Hematopoietic multipotent progenitor cell treated with erythropoietin and hydrocortisone succinate and interleukin-3 and kit ligand, for 15 days (in vitro differentiated cells): ENCODE measurements at regions not wholly inside any gene's neighbourhood (a gene's known extent, or its start where the extent isn't known, plus 50 kb on each side); places are given as distances from the start of the nearest gene placed in this dataset.

ENCODE experiments used
- DNase-seq: peaks from one replicate; pipeline ENCODE4 v3.0.0-alpha.2; 2015; ENCODE audit warnings: low spot score

- DNase-seq, result no peak
These were observed 345.7 kb upstream of the SLC30A5 start for GRCh38 chr5:68748101-68748500.

- no peak for DNase-seq
These were observed 344.7 kb upstream of the SLC30A5 start for GRCh38 chr5:68749077-68749476.

- DNase-seq, result no peak
These were observed 344.2 kb upstream of the SLC30A5 start for GRCh38 chr5:68749631-68750030.

GRCh38 chr5:68751661-68752060 lies 342.2 kb upstream of the SLC30A5 start:
- DNase-seq, result no peak

GRCh38 chr5:68754536-68754935 lies 339.3 kb upstream of the SLC30A5 start:
- no peak for DNase-seq

- no peak for DNase-seq
These were observed 338.5 kb upstream of the SLC30A5 start for GRCh38 chr5:68755293-68755692.

- DNase-seq, result no peak
These were observed 336.8 kb upstream of the SLC30A5 start for GRCh38 chr5:68757006-68757405.

- no peak for DNase-seq
These were observed 336.1 kb upstream of the SLC30A5 start for GRCh38 chr5:68757626-68758212.

GRCh38 chr5:68759593-68759992 lies 334.2 kb upstream of the SLC30A5 start:
- no peak for DNase-seq

GRCh38 chr5:68762201-68762600 lies 331.6 kb upstream of the SLC30A5 start:
- DNase-seq, result no peak

- no peak for DNase-seq
These were observed 326.8 kb upstream of the SLC30A5 start for GRCh38 chr5:68766952-68767464.

- DNase-seq, result no peak
These were observed 323.3 kb upstream of the SLC30A5 start for GRCh38 chr5:68770551-68770950.

- no peak for DNase-seq
These were observed 322.6 kb upstream of the SLC30A5 start for GRCh38 chr5:68771221-68771620.

- no peak for DNase-seq
These were observed 322.1 kb upstream of the SLC30A5 start for GRCh38 chr5:68771732-68772131.

- DNase-seq, result no peak
These were observed 317.4 kb upstream of the SLC30A5 start for GRCh38 chr5:68776381-68776780.

GRCh38 chr5:68777135-68777534 lies 316.7 kb upstream of the SLC30A5 start:
- DNase-seq, result no peak

GRCh38 chr5:68778484-68778883 lies 315.3 kb upstream of the SLC30A5 start:
- DNase-seq, result no peak

GRCh38 chr5:68780299-68780955 lies 313.4 kb upstream of the SLC30A5 start:
- DNase-seq, result no peak

- no peak for DNase-seq
These were observed 300.7 kb upstream of the SLC30A5 start for GRCh38 chr5:68793074-68793473.

- no peak for DNase-seq
These were observed 299.8 kb upstream of the SLC30A5 start for GRCh38 chr5:68793993-68794392.

GRCh38 chr5:68795190-68795589 lies 298.6 kb upstream of the SLC30A5 start:
- DNase-seq, result no peak

- no peak for DNase-seq
These were observed 294.7 kb upstream of the SLC30A5 start for GRCh38 chr5:68798877-68799843.

- no peak for DNase-seq
These were observed 291.4 kb upstream of the SLC30A5 start for GRCh38 chr5:68802430-68802829.
